ENCODE measurements at regions not wholly inside any gene's neighbourhood (a gene's known extent, or its start where the extent isn't known, plus 50 kb on each side); places are given as distances from the start of the nearest gene placed in this dataset.

- DNase-seq = no peak
Measured at GRCh38 chr9:38224941-38225340, 155.9 kb upstream of the SHB start.

DNA sequence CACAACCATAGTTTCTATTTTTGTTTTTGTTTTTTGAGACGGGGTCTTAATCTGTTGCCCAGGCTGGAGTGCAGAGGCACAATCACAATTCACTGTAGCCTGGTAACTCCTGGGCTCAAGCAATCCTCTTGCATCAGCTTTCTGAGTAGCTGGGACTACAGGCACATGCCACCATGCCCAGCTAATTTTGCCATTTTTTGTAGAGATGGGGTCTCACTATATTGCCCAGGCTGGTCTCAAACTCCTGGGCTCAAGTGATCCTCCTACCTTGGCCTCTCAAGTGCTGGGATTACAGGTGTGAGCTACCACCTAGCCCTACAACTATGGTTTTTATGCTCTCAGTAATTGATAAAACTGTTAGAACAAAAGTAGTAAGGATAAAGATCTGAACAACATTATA, 147.5 kb upstream of the SHB start:
- no peak for DNase-seq

GRCh38 chr9:38215465-38215864, 146.4 kb upstream of the SHB start:
- no peak for DNase-seq

DNA sequence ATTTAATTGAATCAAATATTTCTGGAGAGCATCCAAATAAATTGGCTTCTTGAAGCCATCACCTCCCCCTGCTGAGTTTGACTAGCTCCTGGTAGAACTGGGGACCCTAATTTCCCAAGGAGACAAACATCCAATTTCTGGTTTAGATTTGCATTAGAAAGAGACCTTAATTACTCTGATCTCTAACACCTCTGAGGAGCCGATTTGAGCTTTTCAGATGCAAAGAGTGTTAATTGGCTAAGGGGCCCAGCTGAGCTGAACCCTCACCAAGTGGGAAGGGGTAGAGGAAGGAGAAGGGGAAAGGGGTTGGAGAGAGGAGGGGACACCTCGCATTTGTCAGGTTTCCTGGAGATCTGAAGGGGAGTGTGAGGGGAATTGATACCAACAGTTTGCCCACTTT, 145.4 kb upstream of the SHB start:
- DNase-seq = no peak

DNA sequence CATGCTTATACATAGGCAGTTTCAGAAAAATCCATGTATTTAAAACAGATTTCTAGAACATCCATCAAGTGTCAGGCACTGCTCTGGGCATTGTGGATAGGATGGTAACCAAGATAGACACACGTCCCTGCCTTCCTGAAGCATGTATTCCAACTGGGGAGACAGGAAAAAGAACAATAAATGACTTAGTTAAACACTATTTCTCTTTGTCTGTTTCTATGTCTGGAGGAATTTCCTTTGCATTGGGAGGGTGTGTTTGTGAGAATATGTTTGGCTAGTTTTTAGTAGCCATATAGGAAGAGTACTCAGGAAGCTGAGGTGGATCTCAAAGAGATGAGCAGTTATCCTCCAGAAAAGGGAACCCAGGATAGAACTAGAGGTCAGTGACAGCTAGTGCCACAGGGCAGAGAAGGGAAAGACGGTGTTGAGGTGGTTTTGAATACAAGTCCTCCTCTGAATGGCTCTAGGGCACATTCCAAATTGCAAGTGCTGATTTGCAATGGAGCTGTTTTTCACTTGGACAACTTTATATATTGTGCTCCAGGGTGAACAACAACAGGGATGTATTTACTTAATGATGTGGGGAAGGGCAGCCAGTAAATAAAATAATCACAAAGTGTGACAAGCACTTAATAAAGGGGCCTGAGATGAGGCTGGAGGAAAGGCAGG, 144.7 kb upstream of the SHB start:
- no peak for DNase-seq

GRCh38 chr9:38212016-38212415, 143.0 kb upstream of the SHB start:
- no peak for DNase-seq

- DNase-seq = no peak
Measured at GRCh38 chr9:38211002-38211401, 142.0 kb upstream of the SHB start.

- DNase-seq = peak; percentile 5
Measured at GRCh38 chr9:38208206-38208901, 139.3 kb upstream of the SHB start.

- no peak for DNase-seq
Measured at GRCh38 chr9:38207247-38207778, 138.3 kb upstream of the SHB start.

DNA sequence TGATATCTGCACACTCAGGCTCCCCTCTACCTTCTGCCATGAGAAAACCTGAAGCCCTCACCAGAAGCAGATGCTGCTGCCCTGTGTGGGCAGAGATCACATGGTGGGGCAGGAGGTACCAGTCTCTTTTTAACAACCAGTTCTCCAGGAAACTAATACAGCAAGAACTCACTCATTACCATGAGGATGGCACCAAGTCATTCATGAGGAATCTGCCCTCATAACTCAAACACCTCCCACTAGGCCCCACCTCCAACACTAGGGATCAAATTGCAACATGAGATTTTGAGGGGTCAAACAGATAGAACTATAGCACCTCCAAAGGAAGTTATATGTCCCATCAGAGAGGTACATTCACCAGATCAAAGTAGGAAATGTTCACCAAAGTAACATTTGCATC, 136.3 kb upstream of the SHB start:
- DNase-seq = no peak

DNA sequence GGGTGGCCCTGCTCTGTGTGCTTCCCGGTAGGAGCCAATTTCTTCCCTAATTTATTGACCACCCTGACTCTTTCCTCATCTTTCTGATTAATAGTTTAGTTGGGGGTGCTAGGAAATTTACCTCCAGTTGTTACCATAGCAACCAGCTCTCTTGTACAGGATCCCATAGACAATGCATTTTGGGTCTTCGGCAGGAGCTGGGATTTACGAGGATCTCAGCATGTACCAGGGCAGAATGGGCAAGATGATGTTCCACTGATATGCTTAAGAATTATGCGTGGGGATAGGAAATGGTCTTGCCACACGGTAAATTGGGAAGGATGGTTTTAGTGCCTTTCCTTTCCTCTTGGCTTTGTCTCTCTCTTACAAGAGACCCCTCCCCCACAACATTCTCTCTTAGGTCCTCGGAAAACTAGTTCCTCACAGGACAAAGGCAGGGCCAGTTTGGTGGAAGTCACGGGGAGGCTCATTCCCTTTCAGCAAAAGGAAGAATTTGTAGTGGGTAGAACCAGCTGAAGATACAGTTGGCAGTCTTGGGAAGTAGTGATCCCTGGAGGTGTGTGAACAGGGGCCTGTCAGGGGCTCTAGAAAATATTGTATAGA, 133.4 kb upstream of the SHB start:
- no peak for DNase-seq

DNA sequence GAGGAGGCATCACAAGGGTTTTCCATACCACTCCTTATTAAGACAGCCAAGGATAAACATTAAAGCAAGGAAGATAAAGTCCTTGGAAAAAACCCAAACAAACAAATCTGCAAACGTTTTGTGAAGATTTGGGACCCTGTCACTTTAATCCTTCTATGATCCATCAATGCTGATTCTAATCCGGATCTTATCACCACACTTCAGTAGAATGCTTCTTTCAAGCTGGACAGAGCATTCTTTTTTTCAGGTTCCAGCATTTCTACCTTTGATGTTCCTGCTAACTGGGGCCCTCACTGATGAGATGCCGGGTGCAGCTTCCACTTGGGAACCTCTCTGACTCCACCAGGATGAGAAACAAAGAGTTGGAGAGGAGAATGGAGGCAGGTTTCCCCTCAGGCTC, 132.8 kb upstream of the SHB start:
- no peak for DNase-seq

DNA sequence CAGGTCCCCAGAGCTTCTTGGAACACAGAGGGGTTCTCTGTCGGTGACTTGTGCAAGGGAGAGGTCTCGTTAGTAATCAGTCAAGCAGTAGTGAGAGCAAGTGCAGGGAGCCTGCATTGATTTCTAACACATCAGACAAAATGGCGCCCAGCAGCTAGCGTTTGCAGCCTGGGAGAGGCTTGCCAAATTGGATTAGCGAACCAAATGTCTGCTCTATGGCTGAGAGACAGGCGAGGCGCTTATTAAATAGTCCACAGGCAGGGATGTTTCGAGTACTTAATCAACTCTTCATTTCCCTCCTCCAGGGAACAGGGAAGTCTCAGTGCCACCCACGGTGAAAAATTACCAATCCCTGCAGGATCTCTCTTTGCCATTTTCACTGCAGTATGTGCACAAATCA, 131.4 kb upstream of the SHB start:
- DNase-seq = no peak

DNA sequence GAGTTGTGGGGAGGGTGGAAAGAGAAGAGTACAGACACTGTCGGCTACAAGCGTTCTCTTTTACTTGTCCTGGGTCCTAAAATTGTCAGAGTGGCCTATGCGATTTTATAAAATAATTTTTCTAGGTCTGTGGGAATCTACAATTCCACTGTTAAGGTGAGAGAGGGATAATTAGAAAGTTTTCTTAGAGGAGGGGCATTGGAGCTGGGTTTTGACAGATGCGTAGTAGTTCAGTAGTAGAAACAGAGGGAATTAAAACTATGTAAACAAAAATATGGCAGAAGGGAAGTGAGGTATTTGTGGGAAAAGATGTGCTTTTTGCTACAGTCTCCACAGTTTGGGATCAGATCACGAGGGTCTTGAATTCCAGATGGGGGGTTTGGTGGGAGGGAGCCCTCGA, 129.1 kb upstream of the SHB start:
- no peak for DNase-seq

DNA sequence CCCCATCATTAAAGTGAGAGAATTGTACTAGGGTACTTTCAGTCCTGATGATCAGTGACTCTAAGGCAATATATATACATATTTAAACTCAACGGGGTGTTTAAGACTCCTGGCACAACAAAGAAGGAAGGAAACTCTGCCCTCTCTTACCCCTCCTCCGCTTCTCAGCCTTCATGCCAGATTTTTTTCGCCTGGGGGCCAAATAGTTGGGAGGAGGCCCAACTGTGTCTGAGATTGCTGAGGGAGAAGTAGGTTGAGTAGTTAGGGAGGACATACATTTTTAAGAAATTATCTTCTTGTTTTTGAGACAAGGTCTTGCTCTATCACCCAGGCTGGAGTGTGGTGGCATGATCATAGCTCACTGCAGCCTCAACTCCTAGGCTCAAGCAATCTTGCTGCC, 127.7 kb upstream of the SHB start:
- DNase-seq = no peak

DNA sequence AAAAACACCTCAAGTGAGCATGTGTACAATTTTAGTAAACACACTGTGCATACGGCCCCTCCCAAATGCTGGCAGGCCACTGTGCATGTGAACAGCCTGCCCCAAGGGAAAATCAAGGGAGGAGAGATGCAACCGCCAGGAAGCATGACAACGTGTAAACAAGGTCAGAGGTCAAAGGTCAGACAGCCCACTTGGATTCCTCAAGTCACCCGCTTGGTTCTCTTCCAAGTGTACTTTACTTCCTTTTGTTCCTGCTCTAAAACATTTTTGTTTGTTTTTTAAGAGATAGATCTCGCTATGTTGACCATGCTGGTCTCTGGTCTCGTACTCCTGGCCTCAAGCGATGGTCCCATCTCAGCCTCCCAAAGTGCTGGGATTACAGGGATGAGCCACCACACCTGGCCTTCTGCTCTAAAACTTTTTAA, 126.7 kb upstream of the SHB start:
- DNase-seq = no peak

GRCh38 chr9:38194870-38195269, 125.8 kb upstream of the SHB start:
- no peak for DNase-seq

- DNase-seq = no peak
Measured at GRCh38 chr9:38192731-38193265, 123.8 kb upstream of the SHB start.

GRCh38 chr9:38186404-38187115, 117.5 kb upstream of the SHB start:
- DNase-seq = no peak

GRCh38 chr9:38185647-38186403, 116.8 kb upstream of the SHB start:
- DNase-seq = no peak

DNA sequence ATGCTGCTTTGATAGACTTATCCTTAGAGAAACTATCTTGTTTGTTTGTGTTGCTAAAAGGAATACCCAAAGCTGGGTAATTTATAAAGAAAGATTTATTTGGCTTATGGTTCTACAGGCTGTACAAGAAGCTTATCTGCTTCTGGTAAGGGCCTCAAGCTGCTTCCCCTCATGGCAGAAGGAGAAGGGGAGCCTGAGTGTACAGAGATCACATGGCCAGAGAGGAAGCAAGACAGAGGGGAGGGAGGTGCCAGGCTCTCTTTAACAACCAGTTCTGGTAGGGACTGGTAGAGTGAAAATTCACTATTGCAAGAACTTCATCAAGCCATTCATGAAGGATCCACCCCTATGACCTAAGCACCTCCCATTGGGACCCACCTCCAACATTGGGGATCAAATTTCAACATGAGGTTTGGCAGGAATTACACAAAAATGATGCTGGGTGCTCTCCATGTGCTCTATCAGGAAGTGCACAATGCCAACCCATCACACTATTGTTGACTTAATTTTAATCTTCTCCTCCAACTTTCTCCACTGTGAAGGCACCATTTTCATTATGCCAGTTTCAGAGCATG, 115.1 kb upstream of the SHB start:
- peak; percentile 8 for DNase-seq

DNA sequence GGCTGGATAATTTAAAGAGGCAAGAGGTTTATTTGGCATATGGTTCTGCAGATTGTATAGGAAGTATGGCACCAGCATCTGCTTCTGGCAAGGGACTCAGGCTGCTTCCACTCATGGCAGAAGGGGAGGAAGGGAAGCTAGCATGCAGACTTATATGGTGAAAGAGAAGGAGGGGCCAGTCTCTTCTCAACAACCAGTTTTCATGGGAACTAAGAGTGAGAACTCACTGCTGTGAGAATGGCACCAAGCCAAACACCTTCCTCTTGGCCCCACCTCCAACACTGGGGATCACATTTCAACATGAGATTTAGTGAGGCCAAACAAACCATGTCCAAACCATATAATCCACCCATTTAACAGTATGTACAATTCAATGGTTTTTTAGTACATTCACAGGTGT, 113.3 kb upstream of the SHB start:
- peak; percentile 48 for DNase-seq
